Choroid plexus epithelial cell (primary cell): ENCODE measurements at regions not wholly inside any gene's neighbourhood (a gene's known extent, or its start where the extent isn't known, plus 50 kb on each side); places are given as distances from the start of the nearest gene placed in this dataset.

Experiments used
- DNase-seq: peaks from one replicate; pipeline ENCODE4 v3.0.0-alpha.2; 2010; ENCODE audit warnings: low read depth
- H3K4me3 ChIP-seq: 2 replicates; pipeline ENCODE4 v1.5.1; 2011; ENCODE audit warnings: low read depth, mild to moderate bottlenecking, control low read depth, low read length, moderate library complexity
- TF ChIP-seq, protein P1 (sequence below): conservative IDR thresholded peaks from 2 replicates; pipeline ENCODE4 v1.5.1; 2011; ENCODE audit warnings: low read depth, mild to moderate bottlenecking, control low read depth, inconsistent platforms, low read length, moderate library complexity

DNA sequence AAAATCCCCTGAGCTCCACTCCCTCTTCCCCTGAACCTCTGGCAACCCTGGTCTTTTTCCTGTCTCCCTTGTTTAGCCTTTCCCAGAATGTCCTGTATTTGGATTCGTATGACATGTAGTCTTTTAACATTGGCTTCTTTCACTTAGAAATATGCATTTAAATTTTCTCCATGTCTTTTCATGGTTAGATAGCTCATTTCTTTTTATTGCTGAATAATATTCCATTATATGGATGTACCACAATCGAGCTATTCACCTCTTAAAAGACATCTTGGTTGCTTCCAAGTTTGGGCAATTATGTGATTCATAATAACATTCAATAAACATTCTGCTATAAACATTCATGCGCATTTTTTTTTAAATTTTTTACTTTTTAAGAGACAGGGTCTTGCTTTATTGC is 99.6 kb upstream of the ZNF536 start:
- TF ChIP-seq, protein P1, sequence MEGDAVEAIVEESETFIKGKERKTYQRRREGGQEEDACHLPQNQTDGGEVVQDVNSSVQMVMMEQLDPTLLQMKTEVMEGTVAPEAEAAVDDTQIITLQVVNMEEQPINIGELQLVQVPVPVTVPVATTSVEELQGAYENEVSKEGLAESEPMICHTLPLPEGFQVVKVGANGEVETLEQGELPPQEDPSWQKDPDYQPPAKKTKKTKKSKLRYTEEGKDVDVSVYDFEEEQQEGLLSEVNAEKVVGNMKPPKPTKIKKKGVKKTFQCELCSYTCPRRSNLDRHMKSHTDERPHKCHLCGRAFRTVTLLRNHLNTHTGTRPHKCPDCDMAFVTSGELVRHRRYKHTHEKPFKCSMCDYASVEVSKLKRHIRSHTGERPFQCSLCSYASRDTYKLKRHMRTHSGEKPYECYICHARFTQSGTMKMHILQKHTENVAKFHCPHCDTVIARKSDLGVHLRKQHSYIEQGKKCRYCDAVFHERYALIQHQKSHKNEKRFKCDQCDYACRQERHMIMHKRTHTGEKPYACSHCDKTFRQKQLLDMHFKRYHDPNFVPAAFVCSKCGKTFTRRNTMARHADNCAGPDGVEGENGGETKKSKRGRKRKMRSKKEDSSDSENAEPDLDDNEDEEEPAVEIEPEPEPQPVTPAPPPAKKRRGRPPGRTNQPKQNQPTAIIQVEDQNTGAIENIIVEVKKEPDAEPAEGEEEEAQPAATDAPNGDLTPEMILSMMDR = no peak
- DNase-seq = no peak
- no peak overlapping the region for H3K4me3 ChIP-seq

DNA sequence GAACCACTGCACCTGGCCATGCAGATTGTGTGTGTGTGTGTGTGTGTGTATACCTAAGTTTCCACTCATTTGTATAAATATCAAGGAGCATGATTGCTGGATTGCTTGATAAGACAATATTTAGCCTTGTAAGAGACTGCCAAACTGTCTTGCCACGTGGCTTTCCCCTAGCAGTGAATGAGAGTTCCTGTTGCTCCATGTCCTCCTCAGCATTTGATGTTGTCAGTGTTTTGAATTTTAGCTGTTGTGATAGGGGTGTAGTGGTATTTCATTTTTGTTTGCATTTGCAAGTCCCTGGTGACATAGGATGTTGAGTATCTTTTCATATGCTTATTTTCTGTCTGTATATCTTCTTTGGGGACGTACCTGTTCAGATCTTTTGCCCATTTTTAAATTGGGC is 99.0 kb upstream of the ZNF536 start:
- no peak for DNase-seq
- TF ChIP-seq, protein P1 = no peak

DNA sequence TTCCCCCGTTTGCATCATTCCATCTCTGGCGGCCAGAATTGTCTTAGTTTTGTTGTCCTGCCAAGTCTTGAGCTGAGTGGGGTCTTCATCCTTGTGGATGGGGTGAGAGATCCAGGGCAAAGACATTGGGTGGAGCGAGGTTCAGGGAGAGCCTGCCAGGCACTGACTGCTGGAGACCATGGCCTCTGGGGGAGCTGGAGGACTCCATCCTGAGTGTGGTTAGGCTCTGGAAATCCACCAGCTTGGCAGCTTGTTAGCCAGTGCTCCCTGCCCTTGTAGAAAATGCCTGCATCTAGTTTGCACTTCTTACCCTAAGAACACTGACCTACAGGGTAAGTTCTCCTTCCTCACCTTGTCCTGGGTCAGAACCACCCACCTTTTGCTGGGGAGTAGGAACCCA is 97.2 kb upstream of the ZNF536 start:
- H3K4me3 ChIP-seq = no peak overlapping the region
- TF ChIP-seq, protein P1 = no peak
- no peak for DNase-seq

More for the DNA sequence above, 99.0 kb upstream of the ZNF536 start:
- H3K4me3 ChIP-seq = no peak overlapping the region

DNA sequence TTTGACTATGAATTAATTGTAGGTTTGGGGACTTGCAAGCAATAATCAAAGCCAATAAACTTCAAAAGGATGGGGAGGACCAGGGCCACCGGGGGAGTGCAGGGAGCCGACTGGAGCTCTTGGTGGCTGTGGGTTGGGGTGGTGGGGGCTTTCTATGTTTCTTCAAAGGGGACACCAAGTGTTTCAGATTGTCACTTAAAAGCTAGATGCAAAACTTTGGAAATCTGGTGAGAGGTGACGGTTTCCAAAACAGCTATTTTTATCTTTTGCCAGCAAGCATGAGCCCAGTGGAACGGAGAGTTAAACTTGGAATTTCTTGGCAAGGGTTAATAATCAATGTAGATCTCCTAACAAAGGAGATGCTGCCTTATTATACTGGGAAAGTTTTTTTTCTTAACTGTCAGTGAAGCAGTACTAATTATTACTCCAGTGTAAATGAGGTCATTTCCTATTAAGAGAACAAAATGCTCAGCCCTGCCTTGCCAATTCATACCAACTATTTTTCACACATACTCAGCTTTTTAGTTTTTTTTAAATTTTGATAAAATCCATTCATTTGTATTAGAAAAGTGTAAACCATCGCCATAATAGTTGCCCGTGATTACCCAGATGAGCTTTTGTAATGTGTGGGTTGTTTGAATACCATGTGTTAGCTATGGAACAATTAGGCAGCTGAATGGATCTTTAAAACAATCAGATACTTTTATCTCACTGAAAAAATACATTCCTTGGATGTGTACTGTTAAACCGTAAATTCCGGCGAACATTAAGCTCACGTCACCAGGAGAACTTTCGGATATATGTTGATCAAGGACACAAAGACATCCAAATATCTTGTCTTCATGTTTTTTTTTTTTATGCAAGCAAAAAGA is 95.9 kb upstream of the ZNF536 start:
- TF ChIP-seq, protein P1 = no peak

DNA sequence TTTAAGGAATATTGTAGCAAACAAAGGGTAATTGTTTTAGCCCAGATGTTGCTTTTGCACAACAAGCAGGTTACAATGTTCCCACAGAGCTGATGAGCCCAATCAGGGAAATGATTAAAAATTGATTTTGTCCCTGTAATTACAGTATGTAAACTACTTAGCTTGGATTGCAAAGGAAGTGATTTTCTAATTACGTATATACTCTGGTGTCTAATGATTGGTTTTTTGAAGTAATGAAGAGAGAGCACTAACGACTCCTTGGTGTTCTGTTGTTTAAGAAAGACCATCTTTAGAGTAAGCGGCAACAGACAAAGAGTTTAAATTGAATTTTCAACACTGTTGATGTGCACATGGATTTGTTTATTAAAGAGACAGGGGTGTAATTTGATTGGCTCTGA is 95.3 kb upstream of the ZNF536 start:
- DNase-seq = no peak
- H3K4me3 ChIP-seq = no peak overlapping the region
- TF ChIP-seq, protein P1 = no peak

More for the DNA sequence above, 95.9 kb upstream of the ZNF536 start:
- no peak for DNase-seq
- no peak overlapping the region for H3K4me3 ChIP-seq

DNA sequence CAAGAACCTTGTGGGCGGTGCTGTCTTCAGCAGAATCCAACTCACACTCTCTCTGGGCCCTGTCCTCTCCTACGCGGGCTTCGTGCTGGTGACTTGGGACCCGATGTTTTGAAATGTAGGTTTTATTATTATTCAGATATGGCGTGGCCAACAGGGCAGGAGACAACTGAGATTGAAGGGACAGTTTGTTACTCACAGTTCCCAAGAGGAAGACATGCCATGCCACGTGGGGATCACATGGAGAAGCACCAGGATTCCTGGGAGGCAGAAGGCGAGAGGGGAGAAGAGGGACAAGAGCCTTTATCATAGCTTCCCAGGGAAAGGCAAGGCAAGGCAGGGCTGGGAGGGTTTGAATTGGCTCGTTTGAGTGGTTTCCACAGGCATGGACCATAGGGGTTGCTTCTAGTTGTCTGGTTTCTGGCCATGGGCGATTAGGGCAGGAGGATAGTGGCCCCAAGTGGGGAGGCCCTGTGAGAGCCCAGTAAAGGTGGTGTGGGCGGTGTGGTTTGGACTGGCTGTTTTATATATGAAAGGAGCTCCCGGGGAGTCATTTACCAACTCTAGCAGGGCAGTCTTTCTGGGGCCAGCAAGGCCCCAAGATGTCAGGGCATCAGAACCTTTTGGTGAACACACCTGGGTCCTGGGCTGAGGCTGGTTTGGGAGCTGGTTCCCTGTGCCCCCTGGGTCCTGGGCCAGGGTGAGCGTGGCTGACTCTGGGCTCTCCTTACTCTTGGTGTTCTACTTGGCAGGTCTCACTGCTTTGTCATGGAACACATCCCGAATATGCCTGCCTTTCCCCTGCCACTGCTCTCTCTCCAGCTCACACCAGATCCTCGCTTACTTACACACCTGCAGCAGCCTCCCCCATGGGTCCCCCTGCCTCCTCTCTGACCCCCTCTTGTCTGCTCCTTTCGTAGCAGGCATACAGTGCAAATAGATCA is 94.0 kb upstream of the ZNF536 start:
- DNase-seq = no peak
- TF ChIP-seq, protein P1 = no peak
- no peak overlapping the region for H3K4me3 ChIP-seq
